HepG2 (cell line): ENCODE measurements at regions not wholly inside any gene's neighbourhood (a gene's known extent, or its start where the extent isn't known, plus 50 kb on each side); places are given as distances from the start of the nearest gene placed in this dataset.

Experiments used
- KLF6 ChIP-seq: IDR thresholded peaks from 2 replicates; pipeline ENCODE4 v1.8.0; 2016; ENCODE audit warnings: missing biosample characterization, missing genetic modification reagents
- ZNF224 ChIP-seq: sonication (generic); formaldehyde crosslinking; IDR thresholded peaks from 2 replicates; pipeline ENCODE4 v1.5.0; 2020; ENCODE audit warnings: mild to moderate bottlenecking, missing genetic modification reagents

- TF ChIP-seq ZNF224 (no peak), KLF6 (CRISPR knock-in tag) (no peak)
Measured at GRCh38 chr17:63362115-63362514, 84.0 kb downstream of the CYB561 start.
